K562 (cell line): ENCODE measurements at regions not wholly inside any gene's neighbourhood (a gene's known extent, or its start where the extent isn't known, plus 50 kb on each side); places are given as distances from the start of the nearest gene placed in this dataset.

Source experiments
- ATAC-seq: fragments of 200-7000 bp; cut with Tn5 transposase; 3 replicates; pipeline ENCODE4 v1.9.1; 2020; ENCODE audit warnings: moderate library complexity
- BruUV-seq: library from RNA; stranded (reverse); fragments of 400-500 nt; replicated peaks from 2 replicates; lab custom pipeline; 2021; lab: Mats Ljungman, UMichigan
- CTCF ChIA-PET: fragments of 300-600 bp; formaldehyde crosslinking; extraction: SDS; loops from one replicate; lab custom pipeline; 2021; ENCODE audit warnings: low intra/inter-chr PET ratio; lab: Yijun Ruan, JAX
- POLR2A ChIA-PET: fragments of 300-600, 350-650 bp; sonication (Branson Sonifier 250); formaldehyde crosslinking; extraction: SDS; loops from one replicate; lab custom pipeline; 2021; ENCODE audit warnings: antibody characterized with exemption, inconsistent platforms; lab: Yijun Ruan, JAX
- DNase-seq, 4 experiments: peaks; one replicate each; pipeline versions ENCODE4 v3.0.0 to v3.0.0-alpha.2; 2011 to 2018; ENCODE audit warnings: low spot score in 3 of 4, mixed read lengths in 3 of 4; ENCODE audit errors: extremely low read depth in 1 of 4
- FAIRE-seq: peaks from 2 replicates; lab custom pipeline; 2011; peaks lifted over from hg19 to GRCh38; lab: Jason Lieb, UNC
- H2AFZ ChIP-seq: 2 replicates; pipeline ENCODE4 v1.6.0; 2011; ENCODE audit warnings: low read depth, low read length, control low read depth, inconsistent platforms
- H3K27ac ChIP-seq: fragments of 200-600 bp; 3 replicates; pipeline ENCODE4 v1.8.0; 2011; ENCODE audit warnings: low read depth, mild to moderate bottlenecking, control low read depth, inconsistent platforms, low read length, moderate library complexity, mixed read lengths; ENCODE audit errors: extremely low read depth
- H3K27me3 ChIP-seq, 2 experiments: fragments of 300-600 bp in 1 of 2; 2 replicates in 1 of 2; 3 replicates in 1 of 2; pipeline versions ENCODE4 v1.6.0 to v1.8.0; 2011; ENCODE audit warnings: inconsistent platforms in 2 of 2, low read length in 2 of 2, mild to moderate bottlenecking in 1 of 2, mixed read lengths in 1 of 2, moderate library complexity in 1 of 2; ENCODE audit not compliant: control insufficient read depth in 2 of 2, insufficient read depth in 2 of 2
- H3K36me3 ChIP-seq: fragments of 300-600 bp; 3 replicates; pipeline ENCODE4 v1.8.0; 2011; ENCODE audit warnings: mild to moderate bottlenecking, low read length, inconsistent platforms; ENCODE audit not compliant: control insufficient read depth, insufficient read depth
- H3K4me1 ChIP-seq, 2 experiments: fragments of 200-600 bp in 1 of 2; replicated peaks in 1 of 2; 2 replicates in 1 of 2; 3 replicates in 1 of 2; pipeline versions ENCODE4 v1.5.1 to v1.8.0; 2011; ENCODE audit warnings: inconsistent platforms in 2 of 2, low read length in 2 of 2, mild to moderate bottlenecking in 1 of 2, mixed read lengths in 1 of 2, moderate library complexity in 1 of 2; ENCODE audit not compliant: control insufficient read depth in 2 of 2, insufficient read depth in 2 of 2
- H3K4me2 ChIP-seq: 2 replicates; pipeline ENCODE4 v1.6.1; 2011; ENCODE audit warnings: low read length, control low read depth, inconsistent platforms, mixed read lengths; ENCODE audit not compliant: insufficient read depth
- H3K4me3 ChIP-seq: fragments of 200-600 bp; sonication (generic), shearing (Covaris generic); 2 replicates; pipeline ENCODE4 v1.5.1; 2016; ENCODE audit warnings: control low read depth, inconsistent platforms
- H3K79me2 ChIP-seq: fragments of 200-600 bp; 3 replicates; pipeline ENCODE4 v1.8.0; 2011; ENCODE audit warnings: low read length, inconsistent platforms; ENCODE audit not compliant: control insufficient read depth, insufficient read depth
- H3K9ac ChIP-seq, 2 experiments: 2 replicates each; pipeline versions ENCODE4 v1.6.0 to v1.6.1; 2011; ENCODE audit warnings: low read depth in 2 of 2, low read length in 2 of 2, control low read depth in 1 of 2, inconsistent platforms in 1 of 2, mild to moderate bottlenecking in 1 of 2, mixed read lengths in 1 of 2; ENCODE audit not compliant: insufficient read depth in 1 of 2
- H3K9me1 ChIP-seq: one replicate; pipeline ENCODE4 v1.6.0; 2011; ENCODE audit warnings: inconsistent platforms, mild to moderate bottlenecking, low read length, moderate library complexity; ENCODE audit not compliant: control insufficient read depth, insufficient read depth
- H3K9me3 ChIP-seq: replicated peaks from 2 replicates; pipeline ENCODE4 v1.5.1; 2011; ENCODE audit warnings: low read depth, low read length, inconsistent platforms; ENCODE audit not compliant: control insufficient read depth, insufficient read depth
- H4K20me1 ChIP-seq: replicated peaks from 2 replicates; pipeline ENCODE4 v1.6.1; 2011; ENCODE audit warnings: low read length, inconsistent platforms, mixed read lengths; ENCODE audit not compliant: control insufficient read depth, insufficient read depth
- CBX5 ChIP-seq: IDR thresholded peaks from 2 replicates; pipeline ENCODE4 v1.6.1; 2014; ENCODE audit warnings: low read depth, borderline replicate concordance
- CBX8 ChIP-seq: fragments of 200-600 bp; sonication (generic); IDR thresholded peaks from 2 replicates; pipeline ENCODE4 v1.6.1; 2012; ENCODE audit warnings: borderline replicate concordance, mixed run types, low read depth, mild to moderate bottlenecking, moderate library complexity, mixed read lengths, low read length, control low read depth, inconsistent platforms; ENCODE audit not compliant: poor library complexity, severe bottlenecking; ENCODE audit errors: extremely low read depth
- CREM ChIP-seq: IDR thresholded peaks from 2 replicates; pipeline ENCODE4 v1.6.1; 2014; ENCODE audit warnings: antibody characterized with exemption, low read depth
- DIDO1 ChIP-seq: fragments of 450-650 bp; IDR thresholded peaks from 2 replicates; pipeline ENCODE4 v1.6.1; 2016; ENCODE audit warnings: low read depth, missing biosample characterization, missing genetic modification characterization
- DNMT1 ChIP-seq: fragments of 450-650 bp; IDR thresholded peaks from 2 replicates; pipeline ENCODE4 v1.6.1; 2016; ENCODE audit warnings: antibody characterized with exemption, mild to moderate bottlenecking
- GTF2E2 ChIP-seq: fragments of 200-800 bp; sonication (Bioruptor generic); IDR thresholded peaks from 2 replicates; pipeline ENCODE4 v1.6.1; 2016; ENCODE audit warnings: missing genetic modification characterization, missing compliant biosample characterization
- HDAC2 ChIP-seq: fragments of 450-650 bp; IDR thresholded peaks from 2 replicates; pipeline ENCODE4 v1.6.1; 2016; ENCODE audit warnings: mild to moderate bottlenecking
- HMG20A ChIP-seq: fragments of 450-650 bp; formaldehyde crosslinking; conservative IDR thresholded peaks from 2 replicates; pipeline ENCODE4 v1.4.0; 2020; ENCODE audit warnings: mild to moderate bottlenecking, mixed read lengths
- HNRNPUL1 ChIP-seq: fragments of 200-400 bp; formaldehyde crosslinking; IDR thresholded peaks from 2 replicates; pipeline ENCODE4 v1.6.1; 2017; ENCODE audit warnings: low read length
- MIER1 ChIP-seq: fragments of 450-650 bp; IDR thresholded peaks from 2 replicates; pipeline ENCODE4 v1.6.1; 2016; ENCODE audit warnings: antibody characterized with exemption, mild to moderate bottlenecking, low read depth
- NFXL1 ChIP-seq: fragments of 450-650 bp; formaldehyde crosslinking; IDR thresholded peaks from 2 replicates; pipeline ENCODE4 v1.4.0; 2021; ENCODE audit warnings: mild to moderate bottlenecking
- RBBP5 ChIP-seq: fragments of 200-600 bp; sonication (generic); IDR thresholded peaks from 2 replicates; pipeline ENCODE4 v1.6.1; 2012; ENCODE audit warnings: borderline replicate concordance, mild to moderate bottlenecking, low read length, control low read depth, inconsistent platforms; ENCODE audit not compliant: insufficient read depth, poor library complexity, severe bottlenecking
- TCF7L2 ChIP-seq: fragments of 150-350 bp; IDR thresholded peaks from 2 replicates; pipeline ENCODE4 v1.6.1; 2016; ENCODE audit warnings: low read depth, mild to moderate bottlenecking, low read length, moderate library complexity
- ZBED1 ChIP-seq: IDR thresholded peaks from 2 replicates; pipeline ENCODE4 v1.6.1; 2014
- ZNF41 ChIP-seq: fragments of 250-450 bp; sonication (Bioruptor Pico); conservative IDR thresholded peaks from 2 replicates; pipeline ENCODE4 v1.4.0; 2020; ENCODE audit warnings: mild to moderate bottlenecking
- WGBS: fragments of 100-300 bp; shearing (Covaris generic); methylation state at CpG from one replicate; pipeline ENCODE4 v1.1.6; 2016; ENCODE audit warnings: low coverage, mixed read lengths; ENCODE audit not compliant: insufficient coverage; ENCODE audit errors: missing lambda C conversion rate; 5-methylcytosine and 5-hydroxymethylcytosine counted together
- in situ Hi-C: fragments of 300-500 bp; cut with MboI; formaldehyde crosslinking; loops from 4 replicates; pipeline ENCODE4 v1.15.0; 2018; ENCODE audit warnings: inconsistent platforms, mixed read lengths
- intact Hi-C: fragments of 100-400 bp; cut with micrococcal nuclease; formaldehyde crosslinking; loops from 2 replicates; pipeline ENCODE4 v1.14.2; 2022
- TF ChIP-seq, protein P1 (sequence below): fragments of 150-350 bp; IDR thresholded peaks from 2 replicates; pipeline ENCODE4 v1.6.1; 2014; ENCODE audit warnings: low read depth, mild to moderate bottlenecking, low read length, borderline replicate concordance

DNA sequence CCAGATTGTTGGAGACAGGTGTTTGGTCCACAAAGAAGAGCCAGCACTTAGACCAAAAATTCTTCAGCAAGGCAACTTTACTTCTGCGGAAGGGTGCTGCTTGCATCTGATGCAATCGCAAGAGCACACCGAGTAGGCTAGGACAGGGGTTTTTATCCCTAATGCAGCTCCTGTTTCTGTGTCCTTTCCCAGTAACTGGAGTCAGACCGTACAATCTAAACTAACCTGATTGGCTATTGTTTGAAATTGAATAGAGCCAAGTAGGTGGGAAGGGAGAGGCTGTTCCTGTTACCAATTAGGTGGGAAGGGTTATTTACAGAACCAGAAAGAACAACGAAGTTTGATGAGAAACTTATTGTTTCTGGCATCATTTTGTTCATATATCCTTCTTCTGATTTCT, 77.6 kb downstream of the CHCHD4 start (continued):
- TF ChIP-seq DNMT1: no peak

DNA sequence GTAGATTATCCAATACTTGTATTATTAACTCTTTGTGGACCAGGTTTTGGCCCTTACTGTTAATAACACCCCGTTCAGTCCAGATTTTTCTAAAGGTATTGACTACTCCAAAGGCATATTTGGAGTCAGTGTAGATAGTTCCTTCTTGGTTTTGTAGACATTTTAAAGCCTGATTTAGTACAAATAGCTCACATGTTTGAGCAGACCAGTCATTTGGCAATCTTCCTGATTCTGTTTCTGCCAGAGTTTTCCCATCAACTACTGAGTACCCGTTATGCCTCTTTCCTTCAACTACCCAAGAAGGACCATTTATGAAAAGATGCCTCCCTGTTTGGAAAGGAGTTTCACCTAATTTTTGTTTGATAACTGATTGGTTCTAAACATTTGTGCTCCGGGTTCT, 82.0 kb downstream of the CHCHD4 start:
- H3K9me1 ChIP-seq: no peaks in the 10 kb centered on the region
- no peaks in the 10 kb centered on the region for H3K79me2 ChIP-seq
- no peaks in the 10 kb centered on the region for H3K4me1 ChIP-seq
- H3K36me3 ChIP-seq: no peaks in the 10 kb centered on the region
- WGBS: 0% methylated on average over 3 of the region's 3 CpGs
- H2AFZ ChIP-seq: no peak overlapping the region
- no peak overlapping the region for H3K27ac ChIP-seq
- no peak overlapping the region for H3K9ac ChIP-seq
- ATAC-seq (no peak), FAIRE-seq (no peak), DNase-seq (no peak)
- TF ChIP-seq, protein P1, sequence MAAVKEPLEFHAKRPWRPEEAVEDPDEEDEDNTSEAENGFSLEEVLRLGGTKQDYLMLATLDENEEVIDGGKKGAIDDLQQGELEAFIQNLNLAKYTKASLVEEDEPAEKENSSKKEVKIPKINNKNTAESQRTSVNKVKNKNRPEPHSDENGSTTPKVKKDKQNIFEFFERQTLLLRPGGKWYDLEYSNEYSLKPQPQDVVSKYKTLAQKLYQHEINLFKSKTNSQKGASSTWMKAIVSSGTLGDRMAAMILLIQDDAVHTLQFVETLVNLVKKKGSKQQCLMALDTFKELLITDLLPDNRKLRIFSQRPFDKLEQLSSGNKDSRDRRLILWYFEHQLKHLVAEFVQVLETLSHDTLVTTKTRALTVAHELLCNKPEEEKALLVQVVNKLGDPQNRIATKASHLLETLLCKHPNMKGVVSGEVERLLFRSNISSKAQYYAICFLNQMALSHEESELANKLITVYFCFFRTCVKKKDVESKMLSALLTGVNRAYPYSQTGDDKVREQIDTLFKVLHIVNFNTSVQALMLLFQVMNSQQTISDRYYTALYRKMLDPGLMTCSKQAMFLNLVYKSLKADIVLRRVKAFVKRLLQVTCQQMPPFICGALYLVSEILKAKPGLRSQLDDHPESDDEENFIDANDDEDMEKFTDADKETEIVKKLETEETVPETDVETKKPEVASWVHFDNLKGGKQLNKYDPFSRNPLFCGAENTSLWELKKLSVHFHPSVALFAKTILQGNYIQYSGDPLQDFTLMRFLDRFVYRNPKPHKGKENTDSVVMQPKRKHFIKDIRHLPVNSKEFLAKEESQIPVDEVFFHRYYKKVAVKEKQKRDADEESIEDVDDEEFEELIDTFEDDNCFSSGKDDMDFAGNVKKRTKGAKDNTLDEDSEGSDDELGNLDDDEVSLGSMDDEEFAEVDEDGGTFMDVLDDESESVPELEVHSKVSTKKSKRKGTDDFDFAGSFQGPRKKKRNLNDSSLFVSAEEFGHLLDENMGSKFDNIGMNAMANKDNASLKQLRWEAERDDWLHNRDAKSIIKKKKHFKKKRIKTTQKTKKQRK: no peak
- TF ChIP-seq HDAC2: no peak
- TF ChIP-seq NFXL1 (CRISPR knock-in tag): no peak
- no peak for TF ChIP-seq ZNF41 (CRISPR knock-in tag)
- no peak for TF ChIP-seq CREM
- TF ChIP-seq HMG20A (CRISPR knock-in tag): no peak
- no peak for TF ChIP-seq HNRNPUL1
- no peak for TF ChIP-seq CBX8
- no peak for TF ChIP-seq DIDO1
- TF ChIP-seq TCF7L2: no peak
- TF ChIP-seq GTF2E2 (tag): no peak
- no peak for TF ChIP-seq RBBP5
- TF ChIP-seq CBX5: no peak
- TF ChIP-seq MIER1: no peak
- TF ChIP-seq ZBED1: no peak
- H3K27me3 ChIP-seq: peaks cover 0 to 4% of the 10 kb centered on the region in 2 experiments; a peak in 1 of 5 replicates
- in situ Hi-C loops: no loop called here
- no peak overlapping the region for H3K4me3 ChIP-seq
- H3K4me2 ChIP-seq: no peak overlapping the region
- no TSS peak for BruUV-seq
- ChIA-PET POLR2A (no interaction called here), CTCF (no interaction called here)
- intact Hi-C loops: no loop called here
- no peaks in the 10 kb centered on the region for H4K20me1 ChIP-seq
- no peaks in the 10 kb centered on the region; the same call in 1 of the 2 replicates for H3K9me3 ChIP-seq
